OCI-LY7 (cell line): ENCODE measurements at regions not wholly inside any gene's neighbourhood (a gene's known extent, or its start where the extent isn't known, plus 50 kb on each side); places are given as distances from the start of the nearest gene placed in this dataset.
"Not testable (repeated sequence)": the region's sequence is repeated elsewhere in the genome, so short reads cannot be mapped to it uniquely, and the experiment has no call there.

Experiments
- BruUV-seq: library from RNA; stranded (reverse); fragments of 400-500 nt; replicated peaks from 2 replicates; lab custom pipeline; 2021; lab: Mats Ljungman, UMichigan
- CTCF ChIA-PET: fragments of 300-600 bp; sonication (Branson Sonifier 250); formaldehyde crosslinking; loops from one replicate; lab custom pipeline; 2022; ENCODE audit warnings: antibody characterized with exemption; ENCODE audit not compliant: unreplicated experiment; lab: Charles Lee
- POLR2A ChIA-PET: fragments of 300-600 bp; sonication (Branson Sonifier 250); formaldehyde crosslinking; loops from one replicate; lab custom pipeline; 2022; ENCODE audit warnings: antibody characterized with exemption; lab: Charles Lee
- DNase-seq: peaks from one replicate; pipeline ENCODE4 v3.0.0-alpha.2; 2015; ENCODE audit warnings: low spot score
- H2AFZ ChIP-seq: fragments of 200-600 bp; sonication (generic), shearing (Covaris generic); 2 replicates; pipeline ENCODE4 v1.6.1; 2014; ENCODE audit warnings: mild to moderate bottlenecking, antibody characterized with exemption, low read length, moderate library complexity
- H3K27ac ChIP-seq: fragments of 200-600 bp; sonication (generic); 2 replicates; pipeline ENCODE4 v1.5.1; 2014; ENCODE audit warnings: mixed run types, low read depth, mild to moderate bottlenecking, moderate library complexity, low read length, inconsistent platforms; ENCODE audit not compliant: poor library complexity, severe bottlenecking
- H3K36me3 ChIP-seq: fragments of 200-600 bp; sonication (generic); 2 replicates; pipeline ENCODE4 v1.6.1; 2014; ENCODE audit warnings: mild to moderate bottlenecking, antibody characterized with exemption, low read length, moderate library complexity, mixed read lengths; ENCODE audit not compliant: insufficient read depth
- H3K4me1 ChIP-seq: fragments of 200-600 bp; sonication (generic); 2 replicates; pipeline ENCODE4 v1.5.1; 2014; ENCODE audit warnings: mild to moderate bottlenecking, low read length; ENCODE audit not compliant: insufficient read depth, poor library complexity, severe bottlenecking
- H3K4me2 ChIP-seq: fragments of 200-600 bp; sonication (generic); 2 replicates; pipeline ENCODE4 v1.6.1; 2014; ENCODE audit warnings: mild to moderate bottlenecking, low read length
- H3K4me3 ChIP-seq: fragments of 200-600 bp; sonication (generic); 2 replicates; pipeline ENCODE4 v1.5.1; 2014; ENCODE audit warnings: mild to moderate bottlenecking, low read depth, low read length; ENCODE audit not compliant: poor library complexity, severe bottlenecking
- H3K79me2 ChIP-seq: fragments of 200-600 bp; sonication (generic); 2 replicates; pipeline ENCODE4 v1.6.1; 2016; ENCODE audit warnings: low read depth, mild to moderate bottlenecking, low read length, moderate library complexity, mixed read lengths; ENCODE audit not compliant: insufficient read depth
- H3K9me2 ChIP-seq: fragments of 200-600 bp; sonication (generic); 2 replicates; pipeline ENCODE4 v1.6.1; 2016; ENCODE audit warnings: mild to moderate bottlenecking, low read length, mixed read lengths; ENCODE audit not compliant: insufficient read depth
- H3K9me3 ChIP-seq: fragments of 200-600 bp; sonication (generic); 2 replicates; pipeline ENCODE4 v1.6.1; 2014; ENCODE audit warnings: mild to moderate bottlenecking, mixed run types, low read length, mixed read lengths
- H4K20me1 ChIP-seq: fragments of 200-600 bp; sonication (generic); 2 replicates; pipeline ENCODE4 v1.6.1; 2014; ENCODE audit warnings: mild to moderate bottlenecking, antibody characterized with exemption, low read length, moderate library complexity, mixed read lengths; ENCODE audit not compliant: insufficient read depth
- EZH2phosphoT487 ChIP-seq: fragments of 200-600 bp; sonication (generic); IDR thresholded peaks from 2 replicates; pipeline ENCODE4 v1.6.1; 2018; ENCODE audit warnings: low read depth, borderline replicate concordance, mild to moderate bottlenecking, mixed run types, antibody characterized with exemption, low read length, moderate library complexity, mixed read lengths
- intact Hi-C: fragments of 100-400 bp; cut with micrococcal nuclease; formaldehyde crosslinking; loops from one replicate; pipeline ENCODE4 v1.10.0; 2022; ENCODE audit not compliant: unreplicated experiment
- TF ChIP-seq, protein P1 (sequence below): fragments of 200-600 bp; sonication (generic); conservative IDR thresholded peaks from 2 replicates; pipeline ENCODE4 v1.5.1; 2014; ENCODE audit warnings: mild to moderate bottlenecking, antibody characterized with exemption, low read length, moderate library complexity, mixed read lengths

DNA sequence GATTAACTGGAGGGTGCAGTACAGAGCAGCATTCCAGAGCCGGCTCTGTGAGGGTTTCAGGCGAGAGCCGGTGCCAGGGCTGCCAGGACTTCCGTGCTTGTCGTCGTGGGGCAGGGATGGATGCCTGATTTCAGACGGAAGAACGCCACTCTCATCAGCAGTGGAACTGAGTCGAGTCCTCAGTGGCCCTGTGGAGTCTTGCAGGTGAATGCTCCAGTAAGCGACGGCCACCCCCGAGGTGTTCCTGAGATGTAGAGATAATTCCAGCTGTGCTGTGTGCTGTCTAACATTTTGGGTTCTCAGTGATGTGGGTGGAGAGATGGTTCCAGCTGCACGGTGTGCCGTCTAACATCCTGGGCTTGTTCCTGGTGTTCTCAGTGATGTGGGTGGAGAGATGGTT is 103.1 kb upstream of the ALKAL2 start:
- ChIA-PET POLR2A (no interaction called here), CTCF (no interaction called here)
- no peak overlapping the region for H2AFZ ChIP-seq
- H3K9me3 ChIP-seq: no peaks in the 10 kb centered on the region
- no peaks in the 10 kb centered on the region for H3K36me3 ChIP-seq
- no peaks in the 10 kb centered on the region for H3K79me2 ChIP-seq
- no peaks in the 10 kb centered on the region for H3K4me1 ChIP-seq
- no peak for DNase-seq
- no peak overlapping the region for H3K4me2 ChIP-seq
- no peak for TF ChIP-seq EZH2phosphoT487
- TF ChIP-seq, protein P1, sequence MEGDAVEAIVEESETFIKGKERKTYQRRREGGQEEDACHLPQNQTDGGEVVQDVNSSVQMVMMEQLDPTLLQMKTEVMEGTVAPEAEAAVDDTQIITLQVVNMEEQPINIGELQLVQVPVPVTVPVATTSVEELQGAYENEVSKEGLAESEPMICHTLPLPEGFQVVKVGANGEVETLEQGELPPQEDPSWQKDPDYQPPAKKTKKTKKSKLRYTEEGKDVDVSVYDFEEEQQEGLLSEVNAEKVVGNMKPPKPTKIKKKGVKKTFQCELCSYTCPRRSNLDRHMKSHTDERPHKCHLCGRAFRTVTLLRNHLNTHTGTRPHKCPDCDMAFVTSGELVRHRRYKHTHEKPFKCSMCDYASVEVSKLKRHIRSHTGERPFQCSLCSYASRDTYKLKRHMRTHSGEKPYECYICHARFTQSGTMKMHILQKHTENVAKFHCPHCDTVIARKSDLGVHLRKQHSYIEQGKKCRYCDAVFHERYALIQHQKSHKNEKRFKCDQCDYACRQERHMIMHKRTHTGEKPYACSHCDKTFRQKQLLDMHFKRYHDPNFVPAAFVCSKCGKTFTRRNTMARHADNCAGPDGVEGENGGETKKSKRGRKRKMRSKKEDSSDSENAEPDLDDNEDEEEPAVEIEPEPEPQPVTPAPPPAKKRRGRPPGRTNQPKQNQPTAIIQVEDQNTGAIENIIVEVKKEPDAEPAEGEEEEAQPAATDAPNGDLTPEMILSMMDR: no peak
- H3K4me3 ChIP-seq: no peak overlapping the region
- intact Hi-C loops: no loop called here
- H4K20me1 ChIP-seq: no peaks in the 10 kb centered on the region
- BruUV-seq: no TSS peak
- no peak overlapping the region for H3K27ac ChIP-seq
- H3K9me2 ChIP-seq: no peaks in the 10 kb centered on the region

DNA sequence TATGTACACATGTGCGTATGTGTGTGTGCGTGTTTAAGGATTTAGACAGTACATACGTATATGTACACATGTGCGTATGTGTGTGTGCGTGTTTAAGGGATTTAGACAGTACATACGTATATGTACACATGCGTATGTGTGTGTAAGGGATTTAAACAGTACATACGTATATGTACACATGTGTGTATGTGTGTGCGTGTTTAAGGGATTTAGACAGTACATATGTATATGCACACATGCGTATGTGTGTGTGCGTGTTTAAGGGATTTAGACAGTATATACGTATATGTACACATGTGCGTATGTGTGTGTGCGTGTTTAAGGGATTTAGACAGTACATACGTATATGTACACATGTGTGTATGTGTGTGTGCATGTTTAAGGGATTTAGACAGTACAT is 102.1 kb upstream of the ALKAL2 start:
- H3K36me3 ChIP-seq, BruUV-seq, DNase-seq, H3K4me3 ChIP-seq, H3K4me1 ChIP-seq, H3K9me2 ChIP-seq, H3K27ac ChIP-seq, POLR2A ChIA-PET, H3K9me3 ChIP-seq, H2AFZ ChIP-seq, H4K20me1 ChIP-seq, H3K4me2 ChIP-seq, CTCF ChIA-PET, intact Hi-C loops, H3K79me2 ChIP-seq: not testable (repeated sequence)

DNA sequence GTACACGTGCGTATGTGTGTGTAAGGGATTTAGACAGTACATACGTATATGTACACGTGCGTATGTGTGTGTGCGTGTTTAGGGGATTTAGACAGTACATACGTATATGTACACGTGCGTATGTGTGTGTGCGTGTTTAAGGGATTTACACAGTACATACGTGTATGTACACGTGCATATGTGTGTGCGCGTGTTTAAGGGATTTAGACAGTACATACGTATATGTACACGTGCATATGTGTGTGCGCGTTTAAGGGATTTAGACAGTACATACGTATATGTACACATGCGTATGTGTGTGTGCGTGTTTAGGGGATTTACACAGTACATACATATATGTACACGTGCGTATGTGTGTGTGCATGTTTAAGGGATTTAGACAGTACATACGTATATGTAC is 100.9 kb upstream of the ALKAL2 start:
- not testable (repeated sequence) for BruUV-seq

GRCh38 chr2:387980-388421 is 100.1 kb upstream of the ALKAL2 start:
- Histone ChIP-seq H3K4me2 (no peak overlapping the region), H2AFZ (no peak overlapping the region), H3K9me2 (no peaks in the 10 kb centered on the region), H3K4me3 (no peak overlapping the region), H3K36me3 (no peaks in the 10 kb centered on the region), H4K20me1 (no peaks in the 10 kb centered on the region), H3K9me3 (no peaks in the 10 kb centered on the region), H3K27ac (no peak overlapping the region), H3K79me2 (no peaks in the 10 kb centered on the region), H3K4me1 (no peaks in the 10 kb centered on the region)
- TF ChIP-seq, protein P1: no peak
- TF ChIP-seq EZH2phosphoT487: no peak
- ChIA-PET CTCF (no interaction called here), POLR2A (no interaction called here)
- intact Hi-C loops: no loop called here
- DNase-seq: no peak
- BruUV-seq: no TSS peak

More for the DNA sequence above, 100.9 kb upstream of the ALKAL2 start:
- H3K9me3 ChIP-seq, CTCF ChIA-PET, H3K4me1 ChIP-seq, H3K4me3 ChIP-seq, intact Hi-C loops, H2AFZ ChIP-seq, H3K36me3 ChIP-seq, H3K4me2 ChIP-seq, H4K20me1 ChIP-seq, DNase-seq, H3K9me2 ChIP-seq, H3K79me2 ChIP-seq, POLR2A ChIA-PET, H3K27ac ChIP-seq: not testable (repeated sequence)
